GM20000 (cell line): ENCODE measurements at regions not wholly inside any gene's neighbourhood (a gene's known extent, or its start where the extent isn't known, plus 50 kb on each side); places are given as distances from the start of the nearest gene placed in this dataset.

Source experiments
- DNase-seq: peaks from one replicate; pipeline ENCODE4 v3.0.0; 2012; ENCODE audit warnings: low spot score
- TF ChIP-seq, protein P1 (sequence below): IDR thresholded peaks from 2 replicates; pipeline ENCODE4 v1.5.1; 2012; ENCODE audit warnings: mild to moderate bottlenecking, control low read depth; ENCODE audit errors: extremely low read depth, missing control alignments

GRCh38 chr2:16338026-16338425, 327.6 kb downstream of the CYRIA start:
- TF ChIP-seq, protein P1, sequence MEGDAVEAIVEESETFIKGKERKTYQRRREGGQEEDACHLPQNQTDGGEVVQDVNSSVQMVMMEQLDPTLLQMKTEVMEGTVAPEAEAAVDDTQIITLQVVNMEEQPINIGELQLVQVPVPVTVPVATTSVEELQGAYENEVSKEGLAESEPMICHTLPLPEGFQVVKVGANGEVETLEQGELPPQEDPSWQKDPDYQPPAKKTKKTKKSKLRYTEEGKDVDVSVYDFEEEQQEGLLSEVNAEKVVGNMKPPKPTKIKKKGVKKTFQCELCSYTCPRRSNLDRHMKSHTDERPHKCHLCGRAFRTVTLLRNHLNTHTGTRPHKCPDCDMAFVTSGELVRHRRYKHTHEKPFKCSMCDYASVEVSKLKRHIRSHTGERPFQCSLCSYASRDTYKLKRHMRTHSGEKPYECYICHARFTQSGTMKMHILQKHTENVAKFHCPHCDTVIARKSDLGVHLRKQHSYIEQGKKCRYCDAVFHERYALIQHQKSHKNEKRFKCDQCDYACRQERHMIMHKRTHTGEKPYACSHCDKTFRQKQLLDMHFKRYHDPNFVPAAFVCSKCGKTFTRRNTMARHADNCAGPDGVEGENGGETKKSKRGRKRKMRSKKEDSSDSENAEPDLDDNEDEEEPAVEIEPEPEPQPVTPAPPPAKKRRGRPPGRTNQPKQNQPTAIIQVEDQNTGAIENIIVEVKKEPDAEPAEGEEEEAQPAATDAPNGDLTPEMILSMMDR: no peak
- DNase-seq: no peak

DNA sequence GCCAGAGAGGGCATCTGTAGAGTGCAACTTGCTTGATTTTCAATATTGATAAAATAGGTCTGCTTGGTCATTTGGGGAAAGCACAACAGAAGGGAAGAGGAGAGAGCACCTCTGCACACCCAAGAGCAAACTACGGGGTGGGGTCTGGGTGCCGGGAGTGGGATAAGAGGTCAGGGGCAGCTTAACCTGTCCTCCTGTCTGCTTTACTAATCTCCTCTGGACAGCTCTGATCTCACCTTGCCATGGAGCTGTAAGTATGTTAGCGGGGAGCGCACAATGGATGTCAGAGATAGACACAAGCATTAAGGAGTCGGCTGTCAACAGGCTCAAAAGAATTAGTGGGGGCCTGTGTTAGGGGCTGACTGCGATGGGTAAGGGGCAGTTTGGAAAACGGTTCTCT, 328.7 kb downstream of the CYRIA start:
- no peak for DNase-seq
- TF ChIP-seq, protein P1: no peak

GRCh38 chr2:16336491-16336890, 329.1 kb downstream of the CYRIA start:
- TF ChIP-seq, protein P1: no peak
- no peak for DNase-seq

DNA sequence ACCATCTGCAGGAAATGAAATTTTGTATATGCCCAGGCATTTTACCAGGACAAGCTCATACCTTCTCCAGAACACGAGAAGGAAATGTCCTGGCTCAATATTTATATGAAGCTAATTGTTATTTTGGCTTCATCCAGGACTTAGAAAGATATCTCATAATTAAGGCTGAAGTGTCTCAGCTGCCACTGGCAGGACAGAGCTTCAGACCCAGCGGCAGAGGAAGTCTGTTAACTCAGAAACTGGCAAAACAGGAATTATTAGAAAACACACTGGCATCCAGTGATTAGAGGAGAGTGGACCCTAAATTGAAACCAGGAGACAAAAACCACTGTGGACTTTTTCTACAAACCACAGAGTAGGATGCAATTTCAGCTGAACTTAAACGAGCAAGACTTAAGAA, 329.7 kb downstream of the CYRIA start:
- DNase-seq: no peak
- TF ChIP-seq, protein P1: no peak

- TF ChIP-seq, protein P1: no peak
- DNase-seq: no peak
Observed at GRCh38 chr2:16335604-16335930, 330.1 kb downstream of the CYRIA start.

GRCh38 chr2:16334886-16335603, 330.6 kb downstream of the CYRIA start:
- no peak for DNase-seq
- TF ChIP-seq, protein P1: no peak

DNA sequence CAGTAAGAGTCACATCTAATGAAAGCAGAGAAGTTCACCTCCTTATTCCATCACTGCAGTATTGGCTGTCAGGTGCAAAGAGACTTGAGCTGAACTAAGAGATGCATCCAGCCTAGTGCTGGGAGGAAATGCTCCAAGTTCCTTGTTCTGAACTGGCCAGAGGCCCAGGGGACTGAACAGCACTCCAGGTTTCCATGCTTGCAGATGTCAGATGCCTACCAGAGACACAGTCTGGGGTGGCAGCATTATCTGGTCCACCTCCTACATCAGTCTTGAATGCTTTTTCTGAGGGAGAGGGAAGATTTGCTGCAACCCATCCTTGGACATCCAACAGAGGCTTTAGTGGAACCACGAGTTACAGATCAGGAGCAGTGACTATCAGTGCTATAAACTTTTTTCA, 331.3 kb downstream of the CYRIA start:
- TF ChIP-seq, protein P1: no peak
- DNase-seq: no peak
